ENCODE measurements at regions not wholly inside any gene's neighbourhood (a gene's known extent, or its start where the extent isn't known, plus 50 kb on each side); places are given as distances from the start of the nearest gene placed in this dataset.
A peak's percentile ranks its signal among the peaks of the same experiment; 100 is the strongest.
"Not testable (repeated sequence)": the region's sequence is repeated elsewhere in the genome, so short reads cannot be mapped to it uniquely, and the experiment has no call there.

- no peak for DNase-seq (ENCODE audit: low spot score)
Observed at GRCh38 chr6:98308564-98308963, 525.8 kb upstream of the POU3F2 start.

GRCh38 chr6:98310443-98310842 is 523.9 kb upstream of the POU3F2 start:
- no peak for DNase-seq (ENCODE audit: low spot score)

- no peak for DNase-seq (ENCODE audit: low spot score)
Observed at GRCh38 chr6:98323605-98324004, 510.8 kb upstream of the POU3F2 start.

DNA sequence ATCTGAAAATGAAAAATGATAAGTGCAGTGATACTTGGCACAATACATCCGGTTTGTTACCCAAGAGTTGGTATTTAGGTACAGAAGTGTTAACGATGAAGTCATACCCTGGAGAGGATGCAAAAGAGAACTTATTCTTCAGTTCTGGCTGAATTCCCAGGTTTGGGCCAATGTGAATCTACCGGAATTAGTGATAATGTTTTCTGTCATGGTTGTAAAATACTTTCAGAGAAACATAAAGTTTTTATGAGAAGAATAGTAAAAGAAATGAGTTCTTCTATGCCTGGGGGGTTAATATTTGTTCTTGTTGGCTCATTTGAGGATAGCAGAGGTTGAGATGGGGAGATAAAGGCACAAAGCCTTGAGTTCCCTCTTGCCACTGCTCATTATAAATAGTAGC is 509.9 kb upstream of the POU3F2 start:
- DNase-seq (ENCODE audit: low spot score): peak; percentile 47

GRCh38 chr6:98325366-98325765 is 509.0 kb upstream of the POU3F2 start:
- no peak for DNase-seq (ENCODE audit: low spot score)

GRCh38 chr6:98333273-98333672 is 501.1 kb upstream of the POU3F2 start:
- DNase-seq (ENCODE audit: low spot score): no peak

GRCh38 chr6:98335594-98335993 is 498.8 kb upstream of the POU3F2 start:
- DNase-seq (ENCODE audit: low spot score): no peak

DNA sequence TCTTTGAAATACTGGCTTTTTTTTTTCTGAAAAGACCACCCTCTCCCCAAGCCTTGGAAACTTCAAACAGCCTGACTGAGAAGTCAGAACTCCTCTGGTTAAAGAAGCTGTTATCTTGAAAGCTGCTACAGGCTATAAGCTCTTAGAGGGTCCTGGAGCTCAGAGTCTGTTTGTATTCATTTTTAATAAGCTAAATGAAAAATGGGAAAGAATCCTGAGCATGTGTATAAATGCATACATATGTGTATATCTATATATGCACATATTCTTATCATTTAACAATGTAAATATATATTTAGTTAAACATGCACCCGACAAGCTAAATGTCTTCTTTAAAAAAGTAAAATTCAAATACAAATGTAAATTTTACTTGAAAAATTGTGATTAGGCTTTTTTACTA is 494.9 kb upstream of the POU3F2 start:
- DNase-seq (ENCODE audit: low spot score): no peak

GRCh38 chr6:98343004-98343403 is 491.4 kb upstream of the POU3F2 start:
- no peak for DNase-seq (ENCODE audit: low spot score)

- no peak for DNase-seq (ENCODE audit: low spot score)
Observed at GRCh38 chr6:98343797-98344196, 490.6 kb upstream of the POU3F2 start.

- no peak for DNase-seq (ENCODE audit: low spot score)
Observed at GRCh38 chr6:98352348-98352747, 482.0 kb upstream of the POU3F2 start.

DNA sequence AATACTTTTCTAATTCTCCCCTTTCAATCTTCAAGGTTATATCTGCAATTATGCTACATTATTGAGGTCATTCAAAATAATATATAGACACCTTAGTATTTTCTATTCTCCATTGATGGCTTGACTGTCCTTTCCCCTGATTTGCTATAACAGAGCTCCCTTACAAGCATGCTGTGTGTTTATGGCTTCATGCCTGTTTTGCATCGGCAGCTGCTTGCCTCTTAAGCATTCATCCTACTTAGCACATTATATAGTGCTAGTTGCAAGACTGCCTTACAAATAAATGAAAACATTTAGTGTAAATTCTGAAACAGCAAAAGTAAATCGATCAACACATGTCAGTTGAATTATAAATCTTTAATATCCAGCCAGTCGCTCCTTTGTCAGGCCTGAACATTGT is 476.2 kb upstream of the POU3F2 start:
- no peak for DNase-seq (ENCODE audit: low spot score)

DNA sequence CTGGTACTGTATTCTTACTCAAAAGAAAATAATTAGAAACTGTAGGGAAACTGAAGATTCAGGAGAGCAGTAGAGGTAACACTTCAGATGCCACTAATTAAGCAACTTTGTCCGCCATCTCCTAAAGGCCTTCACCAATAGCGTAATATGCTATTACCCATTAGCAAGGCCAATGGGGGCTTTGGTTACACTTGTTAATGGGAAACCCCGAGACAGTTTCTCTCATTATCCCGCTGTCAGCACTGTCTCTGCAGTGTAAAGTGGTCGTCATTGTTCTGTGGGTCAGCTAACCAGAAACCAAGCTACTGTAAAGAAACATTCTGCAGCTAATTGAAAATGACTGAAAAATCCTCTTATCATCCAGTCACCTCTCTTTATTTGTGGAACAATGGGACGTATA is 468.0 kb upstream of the POU3F2 start:
- DNase-seq (ENCODE audit: low spot score): no peak

- no peak for DNase-seq (ENCODE audit: low spot score)
Observed at GRCh38 chr6:98380589-98380988, 453.8 kb upstream of the POU3F2 start.

DNA sequence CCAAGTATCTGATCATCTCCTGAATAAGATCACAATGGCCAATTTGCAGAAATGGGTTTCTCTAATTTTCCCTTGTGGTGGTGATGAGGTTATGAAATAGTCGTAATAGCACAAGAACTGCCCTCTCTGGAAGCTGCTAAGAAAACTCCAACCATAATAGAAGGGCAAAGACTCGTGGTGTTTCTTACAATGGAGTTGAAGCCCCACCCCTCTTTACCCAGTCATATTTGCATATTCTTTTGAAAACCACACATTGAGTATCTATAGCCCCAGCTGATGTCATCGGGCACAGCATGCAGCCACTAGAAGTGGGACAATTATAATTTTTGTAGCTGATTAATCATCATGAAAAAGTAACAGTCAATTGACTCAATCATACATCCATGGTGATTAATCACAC is 452.1 kb upstream of the POU3F2 start:
- no peak for DNase-seq (ENCODE audit: low spot score)

GRCh38 chr6:98384334-98384733 is 450.0 kb upstream of the POU3F2 start:
- DNase-seq (ENCODE audit: low spot score): no peak

DNA sequence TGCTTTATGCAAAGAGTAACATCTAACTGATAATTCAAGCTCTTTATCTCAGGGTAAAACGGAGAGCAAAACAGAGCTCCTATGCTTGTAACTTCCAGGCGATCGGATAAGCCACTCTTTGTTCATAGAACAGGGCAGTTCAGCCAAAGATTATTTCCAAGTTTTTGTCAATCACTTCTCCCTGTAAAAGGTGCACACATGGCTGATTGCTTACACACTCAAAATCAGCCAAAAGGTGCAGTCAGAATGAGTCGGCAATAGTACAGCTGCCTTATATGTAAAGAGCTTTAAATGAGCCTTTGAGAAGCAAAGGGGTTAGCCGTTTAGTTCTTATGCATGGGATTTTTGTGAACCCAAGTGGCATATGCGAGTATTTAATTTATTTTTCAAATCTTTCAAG is 449.6 kb upstream of the POU3F2 start:
- no peak for DNase-seq (ENCODE audit: low spot score)

DNA sequence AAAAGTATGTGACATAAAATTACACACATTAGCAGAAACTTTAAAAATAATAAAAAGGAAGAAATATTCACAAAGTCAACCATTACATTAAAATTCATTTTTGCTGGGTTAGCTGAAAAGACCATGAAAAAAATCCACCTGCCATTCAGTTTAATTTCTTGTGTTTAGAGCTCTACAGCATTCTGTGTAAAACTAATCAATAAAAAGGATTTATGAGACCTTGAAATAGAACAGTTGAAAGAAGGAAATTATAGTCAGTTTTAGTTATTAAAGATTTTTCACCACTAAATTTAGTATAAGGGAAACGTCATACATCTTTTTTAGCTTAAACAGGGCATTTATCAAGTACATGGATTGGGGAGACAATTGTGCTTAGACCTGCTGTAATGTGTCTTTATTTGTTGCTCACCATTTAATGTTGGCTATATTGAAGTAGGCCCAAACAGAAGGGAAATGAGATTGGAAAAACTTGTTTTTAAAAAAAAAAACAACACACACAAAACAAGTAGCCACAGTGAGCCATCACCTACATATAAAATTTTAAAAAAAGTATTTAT is 438.7 kb upstream of the POU3F2 start:
- DNase-seq (ENCODE audit: low spot score): no peak

- no peak for DNase-seq (ENCODE audit: low spot score)
Observed at GRCh38 chr6:98416027-98416426, 418.3 kb upstream of the POU3F2 start.

GRCh38 chr6:98416497-98417158 is 417.7 kb upstream of the POU3F2 start:
- DNase-seq (ENCODE audit: low spot score): not testable (repeated sequence)

DNA sequence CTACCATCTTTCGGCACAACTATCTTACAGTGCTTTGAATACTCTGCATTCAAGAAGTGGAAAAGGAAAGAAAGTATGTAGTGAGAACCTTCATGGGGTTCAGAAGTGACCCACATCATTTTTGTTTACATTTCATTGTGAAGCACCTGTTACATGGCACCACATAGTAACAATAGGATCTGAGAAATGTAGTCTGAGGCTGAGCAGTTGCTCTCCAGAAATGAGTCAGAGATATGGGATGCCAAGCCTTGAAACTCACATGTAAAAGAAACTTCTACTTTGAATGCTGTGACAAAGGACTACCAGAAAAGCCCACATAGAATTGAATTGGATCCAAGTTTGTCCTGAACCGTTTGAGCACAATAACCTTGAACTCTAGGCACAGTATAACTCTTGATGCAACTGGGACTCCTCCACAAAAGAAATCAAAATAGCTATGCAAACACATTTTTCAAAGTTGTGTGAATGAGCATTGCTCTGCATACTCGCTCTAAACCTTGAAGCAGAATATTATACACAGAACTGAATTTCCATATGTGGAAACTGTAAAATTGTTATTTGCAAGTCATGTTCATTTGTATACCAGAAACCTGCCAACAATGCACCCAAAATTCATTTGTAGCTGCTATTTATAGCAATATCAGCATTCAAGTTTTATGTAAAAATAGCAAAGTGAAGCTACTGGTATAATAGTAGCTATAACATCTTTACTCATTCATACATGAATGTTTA is 400.9 kb upstream of the POU3F2 start:
- DNase-seq (ENCODE audit: low spot score): no peak

DNA sequence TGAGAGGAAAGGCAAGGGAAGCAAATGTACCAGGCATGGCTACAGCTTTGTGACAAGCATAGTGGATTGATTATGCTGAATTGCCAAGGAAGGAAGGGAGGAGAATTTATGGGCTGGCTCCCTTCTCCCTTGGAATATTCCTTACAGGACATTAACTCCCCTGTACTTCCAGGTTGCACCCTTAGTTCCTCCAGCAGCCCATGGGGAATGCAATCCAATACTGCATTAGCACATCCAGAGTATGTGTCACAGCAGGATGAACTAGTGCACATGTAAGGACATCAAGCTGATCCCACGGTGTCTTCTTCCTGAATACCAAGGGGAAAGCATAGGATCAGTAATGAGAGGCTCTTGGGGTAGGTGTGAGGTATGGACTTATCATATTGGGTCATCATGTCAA is 390.7 kb upstream of the POU3F2 start:
- no peak for DNase-seq (ENCODE audit: low spot score)

GRCh38 chr6:98452685-98453084 is 381.7 kb upstream of the POU3F2 start:
- no peak for DNase-seq (ENCODE audit: low spot score)

Data from umbilical cord (tissue), 1 donor.